D341Med (cell line): ENCODE measurements at regions not wholly inside any gene's neighbourhood (a gene's known extent, or its start where the extent isn't known, plus 50 kb on each side); places are given as distances from the start of the nearest gene placed in this dataset.

Experiments
- DNase-seq: peaks from one replicate; pipeline ENCODE4 v3.0.0; 2012; ENCODE audit warnings: low spot score

DNA sequence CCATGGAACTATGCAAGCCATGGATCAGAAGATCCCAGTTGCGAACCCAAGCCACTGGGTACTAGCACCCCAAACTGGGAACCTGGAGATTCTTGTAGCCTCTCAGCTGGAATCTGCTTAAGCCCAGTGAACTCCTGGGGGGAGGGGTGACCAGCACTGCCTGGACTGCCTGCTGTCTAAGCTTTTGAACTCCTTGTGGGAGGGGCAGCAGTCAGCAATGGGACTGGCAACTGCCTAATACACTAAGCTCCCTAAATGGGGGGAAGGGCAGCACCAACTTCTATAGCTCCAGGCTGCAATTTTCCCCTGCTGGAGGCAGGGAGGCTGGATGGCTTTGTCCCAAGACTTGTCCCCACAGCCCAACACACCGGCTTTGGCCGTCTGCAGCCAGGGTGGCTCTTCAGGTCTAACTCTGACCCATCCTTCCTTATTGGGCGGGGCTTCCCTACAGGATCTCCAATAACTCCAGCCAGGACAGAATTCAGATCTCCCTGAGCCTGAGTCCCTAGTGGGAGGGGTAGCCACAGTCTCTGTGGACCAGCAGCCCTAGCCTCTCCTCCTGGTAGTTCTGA lies 485.1 kb downstream of the SOX5 start:
- no peak for DNase-seq

DNA sequence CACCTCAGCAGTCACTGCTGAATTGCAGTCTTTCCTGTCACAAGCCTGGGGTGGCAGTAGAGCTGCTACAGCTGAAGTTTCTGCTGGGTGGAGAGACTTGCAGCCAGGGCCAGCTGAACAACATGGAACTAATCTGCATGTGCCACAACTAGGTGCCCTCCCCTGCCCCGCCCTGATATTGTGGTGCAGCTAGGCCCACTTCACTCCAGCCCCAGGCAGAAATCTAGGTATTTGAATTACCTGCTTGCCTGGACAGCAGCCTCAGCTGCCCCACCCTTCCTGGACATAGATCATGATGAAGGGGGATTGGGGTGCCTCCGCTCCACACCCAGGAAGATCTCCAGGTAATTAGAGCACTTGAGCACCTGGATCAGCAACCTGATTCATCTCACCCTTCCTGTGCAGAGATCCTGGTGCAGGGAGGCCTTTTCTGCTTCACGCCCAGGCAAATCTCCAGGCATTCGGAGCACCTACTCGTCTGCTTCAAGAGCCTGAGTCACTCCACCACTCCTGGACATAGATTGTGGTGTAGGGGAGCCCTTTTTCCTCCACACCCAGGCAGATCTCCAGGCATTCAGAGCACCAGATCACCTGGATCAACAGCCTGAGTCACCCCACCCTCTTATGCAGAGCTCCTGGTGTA lies 477.0 kb downstream of the SOX5 start:
- no peak for DNase-seq

DNA sequence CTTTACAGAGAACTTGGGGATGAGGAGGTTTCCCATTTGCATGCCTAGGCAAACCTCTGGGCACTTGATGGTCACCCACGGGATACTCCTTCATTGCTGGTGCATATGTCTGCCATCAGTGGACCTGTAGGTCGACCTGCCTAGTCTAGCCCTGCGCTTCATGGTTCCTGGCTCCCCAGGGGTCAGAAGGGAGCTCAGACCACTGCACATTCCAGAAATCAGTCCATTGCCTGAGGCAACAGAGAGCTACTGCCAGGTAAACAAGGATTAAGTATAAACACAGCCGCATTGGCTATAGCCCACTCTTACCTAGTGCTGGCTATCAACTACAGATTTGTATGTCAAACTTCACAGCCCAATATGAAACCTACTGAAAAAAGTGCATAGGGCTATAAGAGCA lies 476.4 kb downstream of the SOX5 start:
- DNase-seq: no peak

DNA sequence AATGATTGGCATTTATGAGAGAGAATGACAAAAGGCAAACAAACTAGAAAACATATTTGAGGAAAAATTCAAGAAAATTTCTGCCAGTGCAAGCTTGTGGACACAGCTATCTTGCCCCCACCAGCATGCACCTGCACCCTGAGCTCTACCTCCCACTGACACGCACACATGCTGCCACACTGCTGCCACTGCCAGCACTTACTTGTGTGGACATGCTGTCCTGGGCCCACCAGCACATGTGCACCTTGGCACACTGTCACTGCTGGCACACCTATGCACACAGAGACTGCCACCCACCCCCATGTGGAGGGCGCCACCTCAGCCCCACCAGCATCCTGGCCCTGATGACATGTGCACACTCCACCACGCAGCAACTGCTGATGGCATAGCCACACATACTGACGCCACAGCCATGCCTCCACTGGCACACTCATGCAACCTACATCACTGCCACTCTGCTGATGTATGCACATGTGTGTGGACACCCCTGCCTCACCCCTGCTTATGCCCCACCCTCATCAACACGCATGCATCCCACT lies 475.0 kb downstream of the SOX5 start:
- DNase-seq: no peak
